Hepatocyte (in vitro differentiated cells): ENCODE measurements at regions not wholly inside any gene's neighbourhood (a gene's known extent, or its start where the extent isn't known, plus 50 kb on each side); places are given as distances from the start of the nearest gene placed in this dataset.

Source experiments
- DNase-seq: peaks from one replicate; pipeline ENCODE4 v3.0.0-alpha.2; 2016; ENCODE audit warnings: low spot score
- H2AFZ ChIP-seq: fragments of 200-600 bp; sonication (generic); 2 replicates; pipeline ENCODE4 v1.6.0; 2016; ENCODE audit warnings: antibody characterized with exemption, mild to moderate bottlenecking
- H3K27ac ChIP-seq: fragments of 200-600 bp; sonication (generic); 2 replicates; pipeline ENCODE4 v1.5.1; 2016; ENCODE audit warnings: mild to moderate bottlenecking
- H3K27me3 ChIP-seq: fragments of 200-600 bp; sonication (generic); 2 replicates; pipeline ENCODE4 v1.6.1; 2016
- H3K36me3 ChIP-seq: fragments of 200-600 bp; sonication (generic); replicated peaks from 2 replicates; pipeline ENCODE4 v1.5.1; 2016; ENCODE audit warnings: low read depth; ENCODE audit not compliant: insufficient read depth
- H3K4me1 ChIP-seq: fragments of 200-600 bp; sonication (generic); 2 replicates; pipeline ENCODE4 v1.5.1; 2016; ENCODE audit warnings: mild to moderate bottlenecking, moderate library complexity; ENCODE audit not compliant: insufficient read depth
- H3K4me2 ChIP-seq: fragments of 200-600 bp; sonication (generic); 2 replicates; pipeline ENCODE4 v1.6.0; 2016
- H3K4me3 ChIP-seq: fragments of 200-600 bp; sonication (generic); 2 replicates; pipeline ENCODE4 v1.5.1; 2016; ENCODE audit warnings: mild to moderate bottlenecking
- H3K79me2 ChIP-seq: fragments of 200-600 bp; sonication (generic); 2 replicates; pipeline ENCODE4 v1.6.0; 2017; ENCODE audit warnings: mild to moderate bottlenecking
- H3K9me2 ChIP-seq: fragments of 200-600 bp; sonication (generic); replicated peaks from 2 replicates; pipeline ENCODE4 v1.6.0; 2017; ENCODE audit warnings: mild to moderate bottlenecking; ENCODE audit not compliant: insufficient read depth
- H3K9me3 ChIP-seq: fragments of 200-600 bp; sonication (generic); 2 replicates; pipeline ENCODE4 v1.5.1; 2016; ENCODE audit warnings: low read depth, mild to moderate bottlenecking
- H4K20me1 ChIP-seq: fragments of 200-600 bp; sonication (generic); 2 replicates; pipeline ENCODE4 v1.6.0; 2016; ENCODE audit warnings: mild to moderate bottlenecking; ENCODE audit not compliant: insufficient read depth, poor library complexity, severe bottlenecking
- EZH2 ChIP-seq: fragments of 200-600 bp; sonication (generic); IDR thresholded peaks from 2 replicates; pipeline ENCODE4 v1.6.1; 2016; ENCODE audit warnings: antibody characterized with exemption, mild to moderate bottlenecking, borderline replicate concordance
- EZH2phosphoT487 ChIP-seq: fragments of 200-600 bp; sonication (generic); IDR thresholded peaks from one replicate; pipeline ENCODE4 v1.6.1; 2018; ENCODE audit warnings: antibody characterized with exemption, mild to moderate bottlenecking, low read depth, moderate library complexity; ENCODE audit not compliant: unreplicated experiment, severe bottlenecking
- WGBS: methylation state at CpG from one replicate; pipeline ENCODE4 v1.1.6; 2016; ENCODE audit warnings: low lambda C conversion rate; ENCODE audit errors: missing lambda C conversion rate; 5-methylcytosine and 5-hydroxymethylcytosine counted together
- TF ChIP-seq, protein P1 (sequence below): fragments of 200-600 bp; sonication (generic); IDR thresholded peaks from 2 replicates; pipeline ENCODE4 v1.5.1; 2016; ENCODE audit warnings: antibody characterized with exemption, mild to moderate bottlenecking; ENCODE audit not compliant: poor library complexity

DNA sequence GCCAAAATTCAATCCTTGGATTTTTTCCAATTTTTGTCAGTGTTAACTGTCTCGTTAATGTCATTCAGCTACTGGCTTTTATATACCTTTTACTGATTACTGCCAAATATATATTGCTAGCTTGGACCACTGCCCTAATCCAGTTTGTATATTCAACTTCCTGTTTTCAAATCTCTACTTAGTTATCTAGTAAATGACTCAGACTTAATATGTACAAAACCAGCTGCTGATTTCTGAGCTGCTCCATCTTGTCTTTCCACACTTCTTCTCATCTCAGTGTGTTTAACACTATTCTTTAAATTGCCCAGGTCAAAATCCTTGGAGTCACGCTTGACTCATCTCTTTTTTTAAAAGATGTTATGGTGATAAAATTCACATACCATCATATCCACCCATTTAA lies 1196.7 kb downstream of the RAPGEF2 start:
- DNase-seq = no peak
- 78% methylated on average over 2 of the region's 2 CpGs for WGBS
- H3K4me1 ChIP-seq = no peaks in the 10 kb centered on the region
- H3K4me3 ChIP-seq = no peak overlapping the region
- H3K36me3 ChIP-seq = no peaks in the 10 kb centered on the region
- no peaks in the 10 kb centered on the region for H3K9me3 ChIP-seq
- H2AFZ ChIP-seq = no peak overlapping the region
- H3K27me3 ChIP-seq = no peaks in the 10 kb centered on the region
- TF ChIP-seq, protein P1, sequence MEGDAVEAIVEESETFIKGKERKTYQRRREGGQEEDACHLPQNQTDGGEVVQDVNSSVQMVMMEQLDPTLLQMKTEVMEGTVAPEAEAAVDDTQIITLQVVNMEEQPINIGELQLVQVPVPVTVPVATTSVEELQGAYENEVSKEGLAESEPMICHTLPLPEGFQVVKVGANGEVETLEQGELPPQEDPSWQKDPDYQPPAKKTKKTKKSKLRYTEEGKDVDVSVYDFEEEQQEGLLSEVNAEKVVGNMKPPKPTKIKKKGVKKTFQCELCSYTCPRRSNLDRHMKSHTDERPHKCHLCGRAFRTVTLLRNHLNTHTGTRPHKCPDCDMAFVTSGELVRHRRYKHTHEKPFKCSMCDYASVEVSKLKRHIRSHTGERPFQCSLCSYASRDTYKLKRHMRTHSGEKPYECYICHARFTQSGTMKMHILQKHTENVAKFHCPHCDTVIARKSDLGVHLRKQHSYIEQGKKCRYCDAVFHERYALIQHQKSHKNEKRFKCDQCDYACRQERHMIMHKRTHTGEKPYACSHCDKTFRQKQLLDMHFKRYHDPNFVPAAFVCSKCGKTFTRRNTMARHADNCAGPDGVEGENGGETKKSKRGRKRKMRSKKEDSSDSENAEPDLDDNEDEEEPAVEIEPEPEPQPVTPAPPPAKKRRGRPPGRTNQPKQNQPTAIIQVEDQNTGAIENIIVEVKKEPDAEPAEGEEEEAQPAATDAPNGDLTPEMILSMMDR = no peak
- TF ChIP-seq EZH2 = no peak
- TF ChIP-seq EZH2phosphoT487 = no peak
- no peaks in the 10 kb centered on the region for H3K79me2 ChIP-seq
- no peaks in the 10 kb centered on the region for H4K20me1 ChIP-seq
- H3K4me2 ChIP-seq = no peak overlapping the region
- no peak overlapping the region for H3K27ac ChIP-seq
- H3K9me2 ChIP-seq = no peaks in the 10 kb centered on the region

DNA sequence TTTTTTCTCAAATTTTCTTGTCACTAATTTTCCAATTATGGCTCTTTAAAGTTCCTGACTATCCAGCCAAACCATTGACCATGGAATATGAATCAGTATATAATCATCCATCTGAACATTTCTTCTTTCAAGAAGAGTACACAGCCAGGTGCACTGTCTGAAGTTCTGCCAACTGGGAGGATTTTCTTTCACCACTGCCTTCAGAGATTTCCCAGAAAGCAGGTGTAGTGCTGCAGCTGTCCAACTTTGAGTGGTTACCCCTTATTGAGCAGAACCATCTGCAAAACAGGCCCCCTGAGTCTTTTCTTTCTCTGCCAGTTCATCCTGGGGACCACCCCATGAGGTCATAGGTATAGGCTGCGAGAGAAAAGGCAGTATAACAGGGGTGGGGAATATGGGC lies 1213.2 kb downstream of the RAPGEF2 start:
- no peak overlapping the region for H2AFZ ChIP-seq
- H3K9me2 ChIP-seq = no peaks in the 10 kb centered on the region
- H3K4me3 ChIP-seq = no peak overlapping the region
- no peak for DNase-seq
- H3K79me2 ChIP-seq = no peaks in the 10 kb centered on the region
- no peak overlapping the region for H3K27ac ChIP-seq
- no peaks in the 10 kb centered on the region for H4K20me1 ChIP-seq
- H3K27me3 ChIP-seq = no peaks in the 10 kb centered on the region
- H3K4me1 ChIP-seq = no peaks in the 10 kb centered on the region
- H3K36me3 ChIP-seq = no peaks in the 10 kb centered on the region
- TF ChIP-seq EZH2phosphoT487 (no peak), EZH2 (no peak)
- TF ChIP-seq, protein P1 = no peak
- no peaks in the 10 kb centered on the region for H3K9me3 ChIP-seq
- no peak overlapping the region for H3K4me2 ChIP-seq
- WGBS = 95% methylated on average over 1 of the region's 1 CpG

DNA sequence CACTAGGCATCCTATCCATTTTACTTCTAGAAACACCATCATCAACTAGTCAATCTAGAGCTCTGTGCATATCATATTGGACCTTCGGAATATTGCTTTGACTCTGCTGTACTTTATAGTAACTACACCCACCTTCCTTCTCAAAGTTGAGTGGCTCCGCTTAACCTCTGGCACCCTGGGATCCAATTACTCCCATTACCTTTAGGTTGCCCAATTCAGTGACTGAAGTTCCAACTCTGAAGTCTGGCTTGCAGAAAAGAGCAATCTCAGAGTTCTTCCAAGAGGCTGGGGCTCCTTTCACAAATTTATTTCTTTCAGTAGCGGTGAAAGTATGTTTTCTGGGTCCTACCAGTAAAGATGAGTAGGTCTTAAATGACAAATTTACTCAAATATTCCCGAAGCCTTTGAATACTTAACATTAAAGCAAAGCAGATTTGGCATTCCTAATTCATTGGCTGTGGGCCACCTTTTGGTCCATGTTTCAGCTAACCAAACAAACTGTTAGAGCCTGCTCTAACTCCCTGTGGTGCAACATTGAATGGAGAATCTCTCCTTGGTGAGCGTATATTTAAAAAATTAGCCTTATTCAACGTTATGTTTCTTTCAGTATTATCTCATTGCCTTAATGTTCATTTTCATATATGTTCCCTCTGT lies 1215.8 kb downstream of the RAPGEF2 start:
- Histone ChIP-seq H3K9me2 (no peaks in the 10 kb centered on the region), H3K4me2 (no peak overlapping the region), H3K79me2 (no peaks in the 10 kb centered on the region), H3K9me3 (no peaks in the 10 kb centered on the region), H3K27me3 (no peaks in the 10 kb centered on the region), H3K4me3 (no peak overlapping the region), H3K36me3 (no peaks in the 10 kb centered on the region), H3K4me1 (no peaks in the 10 kb centered on the region), H2AFZ (no peak overlapping the region), H4K20me1 (no peaks in the 10 kb centered on the region), H3K27ac (no peak overlapping the region)
- TF ChIP-seq EZH2phosphoT487 (no peak), EZH2 (no peak)
- TF ChIP-seq, protein P1 = no peak
- DNase-seq = no peak
- 91% methylated on average over 6 of the region's 6 CpGs for WGBS
